Brain microvascular endothelial cell (primary cell): ENCODE measurements at regions not wholly inside any gene's neighbourhood (a gene's known extent, or its start where the extent isn't known, plus 50 kb on each side); places are given as distances from the start of the nearest gene placed in this dataset.

Experiments
- DNase-seq: peaks from one replicate; pipeline ENCODE4 v3.0.0-alpha.2; 2020
- H3K27ac ChIP-seq: fragments of 250-450 bp; sonication (Bioruptor Pico); 2 replicates; pipeline ENCODE4 v1.5.1; 2020; ENCODE audit warnings: mild to moderate bottlenecking, moderate library complexity
- H3K27me3 ChIP-seq: fragments of 250-450 bp; sonication (Bioruptor Pico); replicated peaks from 2 replicates; pipeline ENCODE4 v1.5.1; 2020; ENCODE audit warnings: mild to moderate bottlenecking
- H3K36me3 ChIP-seq: fragments of 250-450 bp; sonication (Bioruptor Pico); replicated peaks from 2 replicates; pipeline ENCODE4 v1.5.1; 2020; ENCODE audit warnings: mild to moderate bottlenecking
- H3K4me3 ChIP-seq: 2 replicates; pipeline ENCODE4 v1.5.1; 2011; ENCODE audit warnings: low read depth, mild to moderate bottlenecking, control low read depth, low read length, moderate library complexity
- CTCF ChIP-seq: IDR thresholded peaks from 2 replicates; pipeline ENCODE4 v1.5.1; 2011; ENCODE audit warnings: low read depth, mild to moderate bottlenecking, moderate library complexity, low read length, control low read depth, inconsistent platforms; ENCODE audit errors: missing control alignments
- in situ Hi-C: cut with HindIII; loops from 2 replicates; pipeline ENCODE4 v1.10.0; 2017; ENCODE audit warnings: low sequenced_read_pairs, low pct_ligation_motif_present

- Histone ChIP-seq H3K4me3 (no peak overlapping the region), H3K27me3 (no peaks in the 10 kb centered on the region), H3K36me3 (no peaks in the 10 kb centered on the region), H3K27ac (no peak overlapping the region)
- no peak for DNase-seq
- no peak for TF ChIP-seq CTCF
- in situ Hi-C loops = no loop called here
Observed at GRCh38 chr9:1415146-1415545, 365.0 kb downstream of the DMRT2 start.

DNA sequence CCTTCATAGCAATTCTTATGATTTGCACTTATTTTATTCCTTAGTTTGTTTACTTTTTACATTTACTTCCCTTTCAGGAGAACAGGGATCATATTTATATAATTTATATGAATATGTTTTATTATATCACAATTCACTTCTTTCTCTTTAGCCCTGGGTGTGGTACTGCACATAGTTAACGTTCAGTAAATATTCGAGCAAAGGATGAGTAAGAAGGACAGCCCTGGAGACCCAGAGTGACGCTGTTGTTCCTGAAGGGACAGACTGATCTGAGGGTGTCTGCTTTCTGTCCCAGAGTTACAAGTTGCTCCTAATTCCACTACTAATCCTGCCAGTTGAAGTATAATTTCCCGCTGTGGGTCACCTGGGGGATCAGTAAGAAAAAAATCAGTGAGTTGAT, 366.1 kb downstream of the DMRT2 start:
- Histone ChIP-seq H3K36me3 (no peaks in the 10 kb centered on the region), H3K27ac (no peak overlapping the region), H3K4me3 (no peak overlapping the region), H3K27me3 (no peaks in the 10 kb centered on the region)
- in situ Hi-C loops = no loop called here
- no peak for DNase-seq
- no peak for TF ChIP-seq CTCF

GRCh38 chr9:1421436-1421835, 371.3 kb downstream of the DMRT2 start:
- no peak for DNase-seq
- no peaks in the 10 kb centered on the region for H3K36me3 ChIP-seq
- no peak overlapping the region for H3K4me3 ChIP-seq
- in situ Hi-C loops = no loop called here
- TF ChIP-seq CTCF = no peak
- no peak overlapping the region for H3K27ac ChIP-seq
- H3K27me3 ChIP-seq = no peaks in the 10 kb centered on the region

DNA sequence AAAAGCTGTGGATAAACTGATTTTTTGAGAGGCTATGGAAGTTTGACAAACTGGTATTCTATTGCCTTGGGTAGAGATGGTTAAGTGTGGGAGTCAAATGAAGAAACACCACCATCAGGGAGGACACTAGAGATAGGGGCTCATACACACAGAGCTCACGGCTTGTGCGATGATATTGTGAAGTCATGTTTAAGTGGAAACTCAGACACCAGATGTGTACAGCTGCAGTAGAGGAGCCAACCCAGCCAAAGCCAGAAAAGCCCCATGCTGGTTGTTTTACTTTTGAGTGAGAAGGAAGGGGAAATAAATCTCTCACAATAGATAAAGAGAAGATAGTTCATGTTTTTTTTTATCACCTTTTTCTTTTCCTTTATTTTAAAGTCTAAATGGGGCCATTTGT, 377.7 kb downstream of the DMRT2 start:
- H3K27ac ChIP-seq = no peak overlapping the region
- in situ Hi-C loops = no loop called here
- H3K4me3 ChIP-seq = no peak overlapping the region
- no peak for DNase-seq
- H3K36me3 ChIP-seq = no peaks in the 10 kb centered on the region
- no peaks in the 10 kb centered on the region for H3K27me3 ChIP-seq
- TF ChIP-seq CTCF = no peak

- no peak for TF ChIP-seq CTCF
- no peak overlapping the region for H3K27ac ChIP-seq
- no peak for DNase-seq
- no peaks in the 10 kb centered on the region for H3K36me3 ChIP-seq
- H3K27me3 ChIP-seq = no peaks in the 10 kb centered on the region
- in situ Hi-C loops = no loop called here
- H3K4me3 ChIP-seq = no peak overlapping the region
Observed at GRCh38 chr9:1429297-1429696, 379.1 kb downstream of the DMRT2 start.

GRCh38 chr9:1431461-1431860, 381.3 kb downstream of the DMRT2 start:
- H3K27me3 ChIP-seq = no peaks in the 10 kb centered on the region
- TF ChIP-seq CTCF = no peak
- in situ Hi-C loops = no loop called here
- H3K27ac ChIP-seq = no peak overlapping the region
- no peak overlapping the region for H3K4me3 ChIP-seq
- H3K36me3 ChIP-seq = no peaks in the 10 kb centered on the region
- no peak for DNase-seq
